WTC11 (cell line): ENCODE measurements at regions not wholly inside any gene's neighbourhood (a gene's known extent, or its start where the extent isn't known, plus 50 kb on each side); places are given as distances from the start of the nearest gene placed in this dataset.

Experiments
- ATAC-seq: fragments of 200-7000 bp; cut with Tn5 transposase; 2 replicates; pipeline ENCODE4 v1.10.0; 2021; ENCODE audit warnings: mild to moderate bottlenecking, moderate library complexity
- CTCF ChIA-PET: fragments of 300-600 bp; sonication (Branson Sonifier 250); formaldehyde crosslinking; loops from one replicate; lab custom pipeline; 2021; ENCODE audit warnings: antibody characterized with exemption; lab: Charles Lee
- POLR2A ChIA-PET: fragments of 350-600 bp; sonication (Branson Sonifier 250); formaldehyde crosslinking; loops from one replicate; lab custom pipeline; 2021; ENCODE audit warnings: antibody characterized with exemption; lab: Charles Lee
- DNase-seq: peaks from one replicate; pipeline ENCODE4 v3.0.0; 2021; ENCODE audit warnings: low spot score
- H3K27ac Mint-ChIP-seq: 2 replicates; pipeline ENCODE4 v1.8.0; 2021; ENCODE audit warnings: mixed read lengths
- H3K27me3 Mint-ChIP-seq: 2 replicates; pipeline ENCODE4 v1.8.0; 2021; ENCODE audit warnings: low read depth, mild to moderate bottlenecking, moderate library complexity, mixed read lengths
- H3K36me3 Mint-ChIP-seq: 2 replicates; pipeline ENCODE4 v1.8.0; 2021; ENCODE audit warnings: mixed read lengths
- H3K4me1 Mint-ChIP-seq: 2 replicates; pipeline ENCODE4 v1.8.0; 2022; ENCODE audit warnings: mixed read lengths
- H3K4me3 Mint-ChIP-seq: 2 replicates; pipeline ENCODE4 v1.8.0; 2021; ENCODE audit warnings: mild to moderate bottlenecking, moderate library complexity, mixed read lengths
- H3K9me3 Mint-ChIP-seq: 2 replicates; pipeline ENCODE4 v1.8.0; 2021; ENCODE audit warnings: mixed read lengths
- EMX1 ChIP-seq: fragments of 250-450 bp; sonication (Bioruptor Pico); IDR thresholded peaks from 2 replicates; pipeline ENCODE4 v1.8.0; 2021; ENCODE audit warnings: mild to moderate bottlenecking
- GRHL2 ChIP-seq: fragments of 250-450 bp; sonication (Bioruptor Pico); IDR thresholded peaks from 2 replicates; pipeline ENCODE4 v1.8.0; 2022; ENCODE audit warnings: mild to moderate bottlenecking, moderate library complexity; ENCODE audit not compliant: insufficient replicate concordance, severe bottlenecking
- HMGA2 ChIP-seq: fragments of 250-450 bp; sonication (Bioruptor Pico); IDR thresholded peaks from 2 replicates; pipeline ENCODE4 v1.4.0; 2021; ENCODE audit warnings: mild to moderate bottlenecking, moderate library complexity
- JAZF1 ChIP-seq: fragments of 250-450 bp; sonication (Bioruptor Pico); IDR thresholded peaks from 2 replicates; pipeline ENCODE4 v1.9.0; 2021; ENCODE audit warnings: moderate library complexity, mild to moderate bottlenecking, inconsistent platforms
- JUN ChIP-seq: sonication (generic); formaldehyde crosslinking; IDR thresholded peaks from 2 replicates; pipeline ENCODE4 v1.8.0; 2023; ENCODE audit warnings: mild to moderate bottlenecking, missing genetic modification reagents
- MXD4 ChIP-seq: fragments of 250-450 bp; sonication (Bioruptor Pico); IDR thresholded peaks from 2 replicates; pipeline ENCODE4 v1.8.0; 2021; ENCODE audit warnings: mild to moderate bottlenecking, moderate library complexity, borderline replicate concordance
- NFATC4 ChIP-seq: fragments of 250-450 bp; sonication (Bioruptor Pico); IDR thresholded peaks from 2 replicates; pipeline ENCODE4 v1.9.0; 2021; ENCODE audit warnings: mild to moderate bottlenecking
- NFYB ChIP-seq: sonication (generic); formaldehyde crosslinking; conservative IDR thresholded peaks from 2 replicates; pipeline ENCODE4 v1.8.0; 2022; ENCODE audit warnings: low read depth, missing genetic modification reagents
- NR2C2 ChIP-seq: sonication (generic); formaldehyde crosslinking; IDR thresholded peaks from 2 replicates; pipeline ENCODE4 v1.8.0; 2022; ENCODE audit warnings: mild to moderate bottlenecking, missing genetic modification reagents
- RELA ChIP-seq: sonication (generic); formaldehyde crosslinking; IDR thresholded peaks from 2 replicates; pipeline ENCODE4 v1.8.1; 2022; ENCODE audit warnings: missing genetic modification reagents, mild to moderate bottlenecking, borderline replicate concordance
- ZNF121 ChIP-seq: sonication (generic); formaldehyde crosslinking; IDR thresholded peaks from 2 replicates; pipeline ENCODE4 v1.8.0; 2023; ENCODE audit warnings: missing genetic modification reagents
- ZNF416 ChIP-seq: fragments of 250-450 bp; sonication (Bioruptor Pico); IDR thresholded peaks from 2 replicates; pipeline ENCODE4 v1.9.0; 2021; ENCODE audit warnings: mild to moderate bottlenecking, inconsistent platforms
- ZNF423 ChIP-seq: fragments of 250-450 bp; sonication (Bioruptor Pico); IDR thresholded peaks from 2 replicates; pipeline ENCODE4 v2.1.2; 2022; ENCODE audit warnings: mild to moderate bottlenecking, moderate library complexity
- TF ChIP-seq, protein P1 (sequence below): sonication (generic); formaldehyde crosslinking; IDR thresholded peaks from 2 replicates; pipeline ENCODE4 v1.8.0; 2022; ENCODE audit warnings: missing genetic modification reagents
- TF ChIP-seq, protein P2 (sequence below): sonication (generic); formaldehyde crosslinking; IDR thresholded peaks from 2 replicates; pipeline ENCODE4 v1.8.0; 2022; ENCODE audit warnings: mild to moderate bottlenecking, missing genetic modification reagents
- TF ChIP-seq, protein P3 (sequence below): sonication (generic); formaldehyde crosslinking; IDR thresholded peaks from 2 replicates; pipeline ENCODE4 v1.8.1; 2022; ENCODE audit warnings: low read depth, mild to moderate bottlenecking, moderate library complexity, missing genetic modification reagents, borderline replicate concordance
- TF ChIP-seq, protein P4 (sequence below): sonication (generic); formaldehyde crosslinking; conservative IDR thresholded peaks from 2 replicates; pipeline ENCODE4 v1.8.1; 2022; ENCODE audit warnings: mild to moderate bottlenecking, missing genetic modification reagents
- TF ChIP-seq, protein P5 (sequence below): sonication (generic); formaldehyde crosslinking; IDR thresholded peaks from 2 replicates; pipeline ENCODE4 v1.8.1; 2023; ENCODE audit warnings: mild to moderate bottlenecking, moderate library complexity, missing genetic modification reagents
- TF ChIP-seq, protein P6 (sequence below): fragments of 250-450 bp; sonication (Bioruptor Pico); IDR thresholded peaks from 2 replicates; pipeline ENCODE4 v1.9.0; 2021; ENCODE audit warnings: mild to moderate bottlenecking, borderline replicate concordance
- TF ChIP-seq, protein P7 (sequence below): sonication (generic); formaldehyde crosslinking; IDR thresholded peaks from 2 replicates; pipeline ENCODE4 v1.8.0; 2023; ENCODE audit warnings: mild to moderate bottlenecking, missing genetic modification reagents

DNA sequence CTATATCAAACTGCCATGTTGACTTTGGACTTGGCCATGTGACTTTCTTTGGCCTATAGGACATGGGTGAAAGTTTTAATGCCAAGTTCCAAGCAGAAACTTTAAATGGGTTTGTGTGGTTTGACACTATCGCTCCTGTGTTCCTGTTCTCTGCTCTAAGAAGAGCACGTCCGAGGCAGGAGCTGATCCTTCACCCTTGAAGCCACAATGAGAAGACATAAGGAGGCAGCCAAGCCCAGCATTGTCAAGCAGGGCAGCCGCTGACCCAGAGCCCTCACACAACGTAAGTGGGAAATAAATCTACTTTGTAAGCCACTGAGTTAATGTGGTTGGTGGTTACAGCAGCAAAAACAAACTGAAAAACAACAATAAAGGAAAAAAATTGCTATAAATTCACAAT is 422.4 kb downstream of the PID1 start (continued):
- TF ChIP-seq, protein P1, sequence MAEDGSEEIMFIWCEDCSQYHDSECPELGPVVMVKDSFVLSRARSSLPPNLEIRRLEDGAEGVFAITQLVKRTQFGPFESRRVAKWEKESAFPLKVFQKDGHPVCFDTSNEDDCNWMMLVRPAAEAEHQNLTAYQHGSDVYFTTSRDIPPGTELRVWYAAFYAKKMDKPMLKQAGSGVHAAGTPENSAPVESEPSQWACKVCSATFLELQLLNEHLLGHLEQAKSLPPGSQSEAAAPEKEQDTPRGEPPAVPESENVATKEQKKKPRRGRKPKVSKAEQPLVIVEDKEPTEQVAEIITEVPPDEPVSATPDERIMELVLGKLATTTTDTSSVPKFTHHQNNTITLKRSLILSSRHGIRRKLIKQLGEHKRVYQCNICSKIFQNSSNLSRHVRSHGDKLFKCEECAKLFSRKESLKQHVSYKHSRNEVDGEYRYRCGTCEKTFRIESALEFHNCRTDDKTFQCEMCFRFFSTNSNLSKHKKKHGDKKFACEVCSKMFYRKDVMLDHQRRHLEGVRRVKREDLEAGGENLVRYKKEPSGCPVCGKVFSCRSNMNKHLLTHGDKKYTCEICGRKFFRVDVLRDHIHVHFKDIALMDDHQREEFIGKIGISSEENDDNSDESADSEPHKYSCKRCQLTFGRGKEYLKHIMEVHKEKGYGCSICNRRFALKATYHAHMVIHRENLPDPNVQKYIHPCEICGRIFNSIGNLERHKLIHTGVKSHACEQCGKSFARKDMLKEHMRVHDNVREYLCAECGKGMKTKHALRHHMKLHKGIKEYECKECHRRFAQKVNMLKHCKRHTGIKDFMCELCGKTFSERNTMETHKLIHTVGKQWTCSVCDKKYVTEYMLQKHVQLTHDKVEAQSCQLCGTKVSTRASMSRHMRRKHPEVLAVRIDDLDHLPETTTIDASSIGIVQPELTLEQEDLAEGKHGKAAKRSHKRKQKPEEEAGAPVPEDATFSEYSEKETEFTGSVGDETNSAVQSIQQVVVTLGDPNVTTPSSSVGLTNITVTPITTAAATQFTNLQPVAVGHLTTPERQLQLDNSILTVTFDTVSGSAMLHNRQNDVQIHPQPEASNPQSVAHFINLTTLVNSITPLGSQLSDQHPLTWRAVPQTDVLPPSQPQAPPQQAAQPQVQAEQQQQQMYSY (CRISPR knock-in tag), result no peak
- TF ChIP-seq, protein P2, sequence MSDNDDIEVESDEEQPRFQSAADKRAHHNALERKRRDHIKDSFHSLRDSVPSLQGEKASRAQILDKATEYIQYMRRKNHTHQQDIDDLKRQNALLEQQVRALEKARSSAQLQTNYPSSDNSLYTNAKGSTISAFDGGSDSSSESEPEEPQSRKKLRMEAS (CRISPR knock-in tag), result no peak
- TF ChIP-seq, protein P3, sequence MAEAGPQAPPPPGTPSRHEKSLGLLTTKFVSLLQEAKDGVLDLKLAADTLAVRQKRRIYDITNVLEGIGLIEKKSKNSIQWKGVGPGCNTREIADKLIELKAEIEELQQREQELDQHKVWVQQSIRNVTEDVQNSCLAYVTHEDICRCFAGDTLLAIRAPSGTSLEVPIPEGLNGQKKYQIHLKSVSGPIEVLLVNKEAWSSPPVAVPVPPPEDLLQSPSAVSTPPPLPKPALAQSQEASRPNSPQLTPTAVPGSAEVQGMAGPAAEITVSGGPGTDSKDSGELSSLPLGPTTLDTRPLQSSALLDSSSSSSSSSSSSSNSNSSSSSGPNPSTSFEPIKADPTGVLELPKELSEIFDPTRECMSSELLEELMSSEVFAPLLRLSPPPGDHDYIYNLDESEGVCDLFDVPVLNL (CRISPR knock-in tag), result no peak
- TF ChIP-seq EMX1 (CRISPR knock-in tag) (no peak), ZNF121 (no peak), NFYB (CRISPR knock-in tag) (no peak), HMGA2 (CRISPR knock-in tag) (no peak)
- TF ChIP-seq, protein P4, sequence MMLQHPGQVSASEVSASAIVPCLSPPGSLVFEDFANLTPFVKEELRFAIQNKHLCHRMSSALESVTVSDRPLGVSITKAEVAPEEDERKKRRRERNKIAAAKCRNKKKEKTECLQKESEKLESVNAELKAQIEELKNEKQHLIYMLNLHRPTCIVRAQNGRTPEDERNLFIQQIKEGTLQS, result no peak
- TF ChIP-seq, all 79 proteins: peak for 0

DNA sequence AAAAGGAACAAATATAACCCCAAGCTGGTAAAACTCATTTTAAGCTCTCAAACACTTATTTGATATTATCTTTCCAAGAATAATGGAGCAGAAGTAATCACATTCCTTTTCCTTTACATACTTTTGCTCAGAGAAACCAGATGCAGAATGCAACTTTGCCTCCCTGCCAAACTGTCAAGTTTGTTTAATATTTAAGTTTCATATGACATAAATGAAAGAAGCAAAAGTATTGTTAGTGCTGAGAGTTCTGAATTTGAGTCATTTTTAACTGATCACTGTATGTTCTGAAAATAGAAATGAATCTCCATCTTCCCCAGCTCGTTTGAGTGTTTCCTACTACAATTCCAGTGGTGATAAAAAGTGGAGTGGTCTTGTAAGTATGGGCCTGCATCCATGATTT is 423.4 kb downstream of the PID1 start:
- Mint-ChIP-seq H3K4me3 (no peak overlapping the region), H3K4me1 (peaks cover 7% of the 10 kb centered on the region; the same call in 1 of the 2 replicates), H3K9me3 (no peaks in the 10 kb centered on the region), H3K36me3 (no peaks in the 10 kb centered on the region), H3K27me3 (no peaks in the 10 kb centered on the region), H3K27ac (no peak overlapping the region)
- DNase-seq (no peak), ATAC-seq (no peak)
- ChIA-PET POLR2A (no interaction called here), CTCF (no interaction called here)
- no peak for TF ChIP-seq NR2C2
- TF ChIP-seq MXD4 (CRISPR knock-in tag), result no peak
- TF ChIP-seq ZNF423 (CRISPR knock-in tag), result no peak
- no peak for TF ChIP-seq RELA (CRISPR knock-in tag)

DNA sequence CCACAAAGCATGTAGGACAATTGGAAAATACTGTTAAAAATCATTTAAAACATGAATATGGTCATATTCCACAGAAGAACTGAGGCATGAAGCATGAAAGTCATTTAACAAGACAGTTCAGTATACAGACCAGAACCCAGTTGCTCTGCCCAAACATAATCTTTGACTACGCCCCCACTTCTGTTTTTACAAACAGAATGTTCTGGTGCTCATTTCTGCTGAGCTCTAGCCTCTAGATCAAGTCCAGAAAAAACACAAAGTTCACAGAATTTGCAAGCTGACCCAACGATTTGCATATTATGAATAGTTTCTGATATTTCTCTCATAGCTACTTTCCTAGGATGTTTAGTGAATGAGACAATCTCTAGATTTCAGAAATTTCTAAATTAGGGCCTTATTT is 424.9 kb downstream of the PID1 start:
- CTCF ChIA-PET, result no interaction called here
- Mint-ChIP-seq H3K4me3 (no peak overlapping the region), H3K9me3 (no peaks in the 10 kb centered on the region), H3K36me3 (no peaks in the 10 kb centered on the region), H3K27ac (no peak overlapping the region), H3K4me1 (peaks cover 7% of the 10 kb centered on the region; the same call in 1 of the 2 replicates), H3K27me3 (no peaks in the 10 kb centered on the region)
- POLR2A ChIA-PET, result no interaction called here
- DNase-seq, result no peak
- no peak for ATAC-seq
- TF ChIP-seq GRHL2 (CRISPR knock-in tag) (no peak), JUN (CRISPR knock-in tag) (no peak), HMGA2 (CRISPR knock-in tag) (no peak), MXD4 (CRISPR knock-in tag) (no peak), JAZF1 (no peak), ZNF416 (CRISPR knock-in tag) (no peak), NFATC4 (no peak), NFYB (CRISPR knock-in tag) (no peak)
- TF ChIP-seq, protein P5, sequence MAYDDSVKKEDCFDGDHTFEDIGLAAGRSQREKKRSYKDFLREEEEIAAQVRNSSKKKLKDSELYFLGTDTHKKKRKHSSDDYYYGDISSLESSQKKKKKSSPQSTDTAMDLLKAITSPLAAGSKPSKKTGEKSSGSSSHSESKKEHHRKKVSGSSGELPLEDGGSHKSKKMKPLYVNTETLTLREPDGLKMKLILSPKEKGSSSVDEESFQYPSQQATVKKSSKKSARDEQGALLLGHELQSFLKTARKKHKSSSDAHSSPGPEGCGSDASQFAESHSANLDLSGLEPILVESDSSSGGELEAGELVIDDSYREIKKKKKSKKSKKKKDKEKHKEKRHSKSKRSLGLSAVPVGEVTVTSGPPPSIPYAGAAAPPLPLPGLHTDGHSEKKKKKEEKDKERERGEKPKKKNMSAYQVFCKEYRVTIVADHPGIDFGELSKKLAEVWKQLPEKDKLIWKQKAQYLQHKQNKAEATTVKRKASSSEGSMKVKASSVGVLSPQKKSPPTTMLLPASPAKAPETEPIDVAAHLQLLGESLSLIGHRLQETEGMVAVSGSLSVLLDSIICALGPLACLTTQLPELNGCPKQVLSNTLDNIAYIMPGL (CRISPR knock-in tag), result no peak
- TF ChIP-seq, protein P6, sequence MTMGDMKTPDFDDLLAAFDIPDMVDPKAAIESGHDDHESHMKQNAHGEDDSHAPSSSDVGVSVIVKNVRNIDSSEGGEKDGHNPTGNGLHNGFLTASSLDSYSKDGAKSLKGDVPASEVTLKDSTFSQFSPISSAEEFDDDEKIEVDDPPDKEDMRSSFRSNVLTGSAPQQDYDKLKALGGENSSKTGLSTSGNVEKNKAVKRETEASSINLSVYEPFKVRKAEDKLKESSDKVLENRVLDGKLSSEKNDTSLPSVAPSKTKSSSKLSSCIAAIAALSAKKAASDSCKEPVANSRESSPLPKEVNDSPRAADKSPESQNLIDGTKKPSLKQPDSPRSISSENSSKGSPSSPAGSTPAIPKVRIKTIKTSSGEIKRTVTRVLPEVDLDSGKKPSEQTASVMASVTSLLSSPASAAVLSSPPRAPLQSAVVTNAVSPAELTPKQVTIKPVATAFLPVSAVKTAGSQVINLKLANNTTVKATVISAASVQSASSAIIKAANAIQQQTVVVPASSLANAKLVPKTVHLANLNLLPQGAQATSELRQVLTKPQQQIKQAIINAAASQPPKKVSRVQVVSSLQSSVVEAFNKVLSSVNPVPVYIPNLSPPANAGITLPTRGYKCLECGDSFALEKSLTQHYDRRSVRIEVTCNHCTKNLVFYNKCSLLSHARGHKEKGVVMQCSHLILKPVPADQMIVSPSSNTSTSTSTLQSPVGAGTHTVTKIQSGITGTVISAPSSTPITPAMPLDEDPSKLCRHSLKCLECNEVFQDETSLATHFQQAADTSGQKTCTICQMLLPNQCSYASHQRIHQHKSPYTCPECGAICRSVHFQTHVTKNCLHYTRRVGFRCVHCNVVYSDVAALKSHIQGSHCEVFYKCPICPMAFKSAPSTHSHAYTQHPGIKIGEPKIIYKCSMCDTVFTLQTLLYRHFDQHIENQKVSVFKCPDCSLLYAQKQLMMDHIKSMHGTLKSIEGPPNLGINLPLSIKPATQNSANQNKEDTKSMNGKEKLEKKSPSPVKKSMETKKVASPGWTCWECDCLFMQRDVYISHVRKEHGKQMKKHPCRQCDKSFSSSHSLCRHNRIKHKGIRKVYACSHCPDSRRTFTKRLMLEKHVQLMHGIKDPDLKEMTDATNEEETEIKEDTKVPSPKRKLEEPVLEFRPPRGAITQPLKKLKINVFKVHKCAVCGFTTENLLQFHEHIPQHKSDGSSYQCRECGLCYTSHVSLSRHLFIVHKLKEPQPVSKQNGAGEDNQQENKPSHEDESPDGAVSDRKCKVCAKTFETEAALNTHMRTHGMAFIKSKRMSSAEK (CRISPR knock-in tag), result no peak
- TF ChIP-seq, protein P7, sequence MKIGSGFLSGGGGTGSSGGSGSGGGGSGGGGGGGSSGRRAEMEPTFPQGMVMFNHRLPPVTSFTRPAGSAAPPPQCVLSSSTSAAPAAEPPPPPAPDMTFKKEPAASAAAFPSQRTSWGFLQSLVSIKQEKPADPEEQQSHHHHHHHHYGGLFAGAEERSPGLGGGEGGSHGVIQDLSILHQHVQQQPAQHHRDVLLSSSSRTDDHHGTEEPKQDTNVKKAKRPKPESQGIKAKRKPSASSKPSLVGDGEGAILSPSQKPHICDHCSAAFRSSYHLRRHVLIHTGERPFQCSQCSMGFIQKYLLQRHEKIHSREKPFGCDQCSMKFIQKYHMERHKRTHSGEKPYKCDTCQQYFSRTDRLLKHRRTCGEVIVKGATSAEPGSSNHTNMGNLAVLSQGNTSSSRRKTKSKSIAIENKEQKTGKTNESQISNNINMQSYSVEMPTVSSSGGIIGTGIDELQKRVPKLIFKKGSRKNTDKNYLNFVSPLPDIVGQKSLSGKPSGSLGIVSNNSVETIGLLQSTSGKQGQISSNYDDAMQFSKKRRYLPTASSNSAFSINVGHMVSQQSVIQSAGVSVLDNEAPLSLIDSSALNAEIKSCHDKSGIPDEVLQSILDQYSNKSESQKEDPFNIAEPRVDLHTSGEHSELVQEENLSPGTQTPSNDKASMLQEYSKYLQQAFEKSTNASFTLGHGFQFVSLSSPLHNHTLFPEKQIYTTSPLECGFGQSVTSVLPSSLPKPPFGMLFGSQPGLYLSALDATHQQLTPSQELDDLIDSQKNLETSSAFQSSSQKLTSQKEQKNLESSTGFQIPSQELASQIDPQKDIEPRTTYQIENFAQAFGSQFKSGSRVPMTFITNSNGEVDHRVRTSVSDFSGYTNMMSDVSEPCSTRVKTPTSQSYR (CRISPR knock-in tag), result no peak
